HG02642 (cell line): ENCODE measurements at regions not wholly inside any gene's neighbourhood (a gene's known extent, or its start where the extent isn't known, plus 50 kb on each side); places are given as distances from the start of the nearest gene placed in this dataset.

ENCODE experiments used
- ATAC-seq: cut with Tn5 transposase; IDR thresholded peaks from one replicate; pipeline ENCODE4 v1.9.1; 2021; ENCODE audit warnings: mild to moderate bottlenecking; ENCODE audit not compliant: unreplicated experiment, poor library complexity

- ATAC-seq: no peak
Measured at GRCh38 chr1:192943108-192943507, 116.1 kb downstream of the UCHL5 start.

- ATAC-seq: no peak
Measured at GRCh38 chr1:192943522-192943921, 115.6 kb downstream of the UCHL5 start.

- no peak for ATAC-seq
Measured at GRCh38 chr1:192945390-192946130, 113.6 kb downstream of the UCHL5 start.

- ATAC-seq: no peak
Measured at GRCh38 chr1:192949783-192950182, 109.4 kb downstream of the UCHL5 start.

- ATAC-seq: no peak
Measured at GRCh38 chr1:192950926-192951325, 108.2 kb downstream of the UCHL5 start.

GRCh38 chr1:192951691-192952460, 107.3 kb downstream of the UCHL5 start:
- ATAC-seq: peak; percentile 88

- no peak for ATAC-seq
Measured at GRCh38 chr1:192952646-192953045, 106.5 kb downstream of the UCHL5 start.

- no peak for ATAC-seq
Measured at GRCh38 chr1:192954705-192955265, 104.4 kb downstream of the UCHL5 start.

- ATAC-seq: no peak
Measured at GRCh38 chr1:192958350-192958749, 100.8 kb downstream of the UCHL5 start.

GRCh38 chr1:192958871-192959270, 100.3 kb downstream of the UCHL5 start:
- ATAC-seq: no peak

GRCh38 chr1:192959657-192960186, 99.4 kb downstream of the UCHL5 start:
- ATAC-seq: no peak
